OCI-LY7 (cell line): ENCODE measurements at regions not wholly inside any gene's neighbourhood (a gene's known extent, or its start where the extent isn't known, plus 50 kb on each side); places are given as distances from the start of the nearest gene placed in this dataset.

Source experiments
- BruUV-seq: library from RNA; stranded (reverse); fragments of 400-500 nt; replicated peaks from 2 replicates; lab custom pipeline; 2021; lab: Mats Ljungman, UMichigan
- CTCF ChIA-PET: fragments of 300-600 bp; sonication (Branson Sonifier 250); formaldehyde crosslinking; loops from one replicate; lab custom pipeline; 2022; ENCODE audit warnings: antibody characterized with exemption; ENCODE audit not compliant: unreplicated experiment; lab: Charles Lee
- POLR2A ChIA-PET: fragments of 300-600 bp; sonication (Branson Sonifier 250); formaldehyde crosslinking; loops from one replicate; lab custom pipeline; 2022; ENCODE audit warnings: antibody characterized with exemption; lab: Charles Lee
- DNase-seq: peaks from one replicate; pipeline ENCODE4 v3.0.0-alpha.2; 2015; ENCODE audit warnings: low spot score
- H2AFZ ChIP-seq: fragments of 200-600 bp; sonication (generic), shearing (Covaris generic); 2 replicates; pipeline ENCODE4 v1.6.1; 2014; ENCODE audit warnings: mild to moderate bottlenecking, antibody characterized with exemption, low read length, moderate library complexity
- H3K27ac ChIP-seq: fragments of 200-600 bp; sonication (generic); 2 replicates; pipeline ENCODE4 v1.5.1; 2014; ENCODE audit warnings: mixed run types, low read depth, mild to moderate bottlenecking, moderate library complexity, low read length, inconsistent platforms; ENCODE audit not compliant: poor library complexity, severe bottlenecking
- H3K36me3 ChIP-seq: fragments of 200-600 bp; sonication (generic); 2 replicates; pipeline ENCODE4 v1.6.1; 2014; ENCODE audit warnings: mild to moderate bottlenecking, antibody characterized with exemption, low read length, moderate library complexity, mixed read lengths; ENCODE audit not compliant: insufficient read depth
- H3K4me1 ChIP-seq: fragments of 200-600 bp; sonication (generic); 2 replicates; pipeline ENCODE4 v1.5.1; 2014; ENCODE audit warnings: mild to moderate bottlenecking, low read length; ENCODE audit not compliant: insufficient read depth, poor library complexity, severe bottlenecking
- H3K4me2 ChIP-seq: fragments of 200-600 bp; sonication (generic); 2 replicates; pipeline ENCODE4 v1.6.1; 2014; ENCODE audit warnings: mild to moderate bottlenecking, low read length
- H3K4me3 ChIP-seq: fragments of 200-600 bp; sonication (generic); 2 replicates; pipeline ENCODE4 v1.5.1; 2014; ENCODE audit warnings: mild to moderate bottlenecking, low read depth, low read length; ENCODE audit not compliant: poor library complexity, severe bottlenecking
- H3K79me2 ChIP-seq: fragments of 200-600 bp; sonication (generic); 2 replicates; pipeline ENCODE4 v1.6.1; 2016; ENCODE audit warnings: low read depth, mild to moderate bottlenecking, low read length, moderate library complexity, mixed read lengths; ENCODE audit not compliant: insufficient read depth
- H3K9me2 ChIP-seq: fragments of 200-600 bp; sonication (generic); 2 replicates; pipeline ENCODE4 v1.6.1; 2016; ENCODE audit warnings: mild to moderate bottlenecking, low read length, mixed read lengths; ENCODE audit not compliant: insufficient read depth
- H3K9me3 ChIP-seq: fragments of 200-600 bp; sonication (generic); 2 replicates; pipeline ENCODE4 v1.6.1; 2014; ENCODE audit warnings: mild to moderate bottlenecking, mixed run types, low read length, mixed read lengths
- H4K20me1 ChIP-seq: fragments of 200-600 bp; sonication (generic); 2 replicates; pipeline ENCODE4 v1.6.1; 2014; ENCODE audit warnings: mild to moderate bottlenecking, antibody characterized with exemption, low read length, moderate library complexity, mixed read lengths; ENCODE audit not compliant: insufficient read depth
- CTCF ChIP-seq: fragments of 200-600 bp; sonication (generic); conservative IDR thresholded peaks from 2 replicates; pipeline ENCODE4 v1.5.1; 2014; ENCODE audit warnings: mild to moderate bottlenecking, antibody characterized with exemption, low read length, moderate library complexity, mixed read lengths
- EZH2phosphoT487 ChIP-seq: fragments of 200-600 bp; sonication (generic); IDR thresholded peaks from 2 replicates; pipeline ENCODE4 v1.6.1; 2018; ENCODE audit warnings: low read depth, borderline replicate concordance, mild to moderate bottlenecking, mixed run types, antibody characterized with exemption, low read length, moderate library complexity, mixed read lengths
- intact Hi-C: fragments of 100-400 bp; cut with micrococcal nuclease; formaldehyde crosslinking; loops from one replicate; pipeline ENCODE4 v1.10.0; 2022; ENCODE audit not compliant: unreplicated experiment

GRCh38 chr4:130021706-130022105 lies 925.8 kb downstream of the C4orf33 start:
- intact Hi-C loops, result no loop called here
- ChIA-PET POLR2A (no interaction called here), CTCF (no interaction called here)
- Histone ChIP-seq H3K4me1 (peaks cover 12% of the 10 kb centered on the region), H3K9me2 (no peaks in the 10 kb centered on the region), H2AFZ (no peak overlapping the region), H3K27ac (no peak overlapping the region), H4K20me1 (no peaks in the 10 kb centered on the region), H3K9me3 (no peaks in the 10 kb centered on the region), H3K36me3 (no peaks in the 10 kb centered on the region), H3K4me3 (no peak overlapping the region), H3K4me2 (no peak overlapping the region), H3K79me2 (no peaks in the 10 kb centered on the region)
- DNase-seq, result no peak
- no TSS peak for BruUV-seq
- TF ChIP-seq CTCF (no peak), EZH2phosphoT487 (no peak)

- Histone ChIP-seq H3K9me2 (no peaks in the 10 kb centered on the region), H2AFZ (no peak overlapping the region), H3K79me2 (no peaks in the 10 kb centered on the region), H4K20me1 (no peaks in the 10 kb centered on the region), H3K27ac (no peak overlapping the region), H3K4me3 (no peak overlapping the region), H3K36me3 (no peaks in the 10 kb centered on the region), H3K9me3 (no peaks in the 10 kb centered on the region), H3K4me1 (peaks cover 26% of the 10 kb centered on the region), H3K4me2 (no peak overlapping the region)
- DNase-seq, result no peak
- POLR2A ChIA-PET, result no interaction called here
- TF ChIP-seq CTCF (no peak), EZH2phosphoT487 (no peak)
- CTCF ChIA-PET, result no interaction called here
- intact Hi-C loops, result no loop called here
- BruUV-seq, result no TSS peak
These were observed 927.1 kb downstream of the C4orf33 start for GRCh38 chr4:130023088-130023487.

- Histone ChIP-seq H4K20me1 (no peaks in the 10 kb centered on the region), H3K9me2 (no peaks in the 10 kb centered on the region), H3K4me1 (peaks cover 41% of the 10 kb centered on the region), H3K79me2 (no peaks in the 10 kb centered on the region), H3K9me3 (no peaks in the 10 kb centered on the region; the same call in 1 of the 2 replicates), H3K27ac (no peak overlapping the region), H3K4me3 (no peak overlapping the region), H3K36me3 (no peaks in the 10 kb centered on the region), H3K4me2 (no peak overlapping the region), H2AFZ (peak overlapping the region; percentile 55; the same call in 1 of the 2 replicates)
- BruUV-seq, result no TSS peak
- DNase-seq, result no peak
- no peak for TF ChIP-seq EZH2phosphoT487
- TF ChIP-seq CTCF, result no peak
- ChIA-PET POLR2A (no interaction called here), CTCF (no interaction called here)
- intact Hi-C loops, result no loop called here
These were observed 929.7 kb downstream of the C4orf33 start for GRCh38 chr4:130025701-130026100.
